HL-60 (cell line): ENCODE measurements at regions not wholly inside any gene's neighbourhood (a gene's known extent, or its start where the extent isn't known, plus 50 kb on each side); places are given as distances from the start of the nearest gene placed in this dataset.

Source experiments
- GABPA ChIP-seq: IDR thresholded peaks from 2 replicates; pipeline ENCODE4 v1.6.1; 2012; ENCODE audit warnings: low read depth
- REST ChIP-seq: IDR thresholded peaks from 2 replicates; pipeline ENCODE4 v1.6.1; 2012; ENCODE audit warnings: low read depth; ENCODE audit not compliant: insufficient replicate concordance
- SPI1 ChIP-seq: IDR thresholded peaks from 2 replicates; pipeline ENCODE4 v1.6.1; 2012; ENCODE audit warnings: low read depth, mild to moderate bottlenecking, borderline replicate concordance
- TF ChIP-seq, protein P1 (sequence below): IDR thresholded peaks from one replicate; pipeline ENCODE4 v1.5.1; 2011; ENCODE audit warnings: low read length, control low read depth, inconsistent platforms; ENCODE audit not compliant: insufficient read depth

DNA sequence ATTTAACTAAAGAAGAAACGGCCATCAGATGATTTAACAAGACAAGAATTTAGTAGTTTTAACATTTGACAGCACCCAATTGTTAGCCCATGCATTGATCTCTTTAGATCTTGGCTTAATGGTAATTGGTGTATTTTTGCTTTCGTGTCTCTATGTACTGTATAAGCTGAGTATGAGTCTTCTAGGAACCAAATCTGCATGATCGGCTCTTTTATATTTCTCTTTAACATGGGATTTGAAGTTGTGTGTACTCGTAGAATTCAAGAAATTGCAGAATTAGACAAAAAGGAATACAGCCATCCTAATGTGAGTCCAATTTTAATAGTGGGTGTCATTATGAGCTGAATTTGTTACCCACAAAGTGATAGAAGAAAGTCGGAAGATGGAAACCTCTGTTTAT lies 438.9 kb upstream of the WWC1 start:
- TF ChIP-seq, protein P1, sequence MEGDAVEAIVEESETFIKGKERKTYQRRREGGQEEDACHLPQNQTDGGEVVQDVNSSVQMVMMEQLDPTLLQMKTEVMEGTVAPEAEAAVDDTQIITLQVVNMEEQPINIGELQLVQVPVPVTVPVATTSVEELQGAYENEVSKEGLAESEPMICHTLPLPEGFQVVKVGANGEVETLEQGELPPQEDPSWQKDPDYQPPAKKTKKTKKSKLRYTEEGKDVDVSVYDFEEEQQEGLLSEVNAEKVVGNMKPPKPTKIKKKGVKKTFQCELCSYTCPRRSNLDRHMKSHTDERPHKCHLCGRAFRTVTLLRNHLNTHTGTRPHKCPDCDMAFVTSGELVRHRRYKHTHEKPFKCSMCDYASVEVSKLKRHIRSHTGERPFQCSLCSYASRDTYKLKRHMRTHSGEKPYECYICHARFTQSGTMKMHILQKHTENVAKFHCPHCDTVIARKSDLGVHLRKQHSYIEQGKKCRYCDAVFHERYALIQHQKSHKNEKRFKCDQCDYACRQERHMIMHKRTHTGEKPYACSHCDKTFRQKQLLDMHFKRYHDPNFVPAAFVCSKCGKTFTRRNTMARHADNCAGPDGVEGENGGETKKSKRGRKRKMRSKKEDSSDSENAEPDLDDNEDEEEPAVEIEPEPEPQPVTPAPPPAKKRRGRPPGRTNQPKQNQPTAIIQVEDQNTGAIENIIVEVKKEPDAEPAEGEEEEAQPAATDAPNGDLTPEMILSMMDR: no peak
- no peak for TF ChIP-seq REST
- TF ChIP-seq GABPA: no peak
- no peak for TF ChIP-seq SPI1
